ENCODE measurements at regions not wholly inside any gene's neighbourhood (a gene's known extent, or its start where the extent isn't known, plus 50 kb on each side); places are given as distances from the start of the nearest gene placed in this dataset.

GRCh38 chr22:22823131-22823810 lies 64.3 kb upstream of the IGLL5 start:
- no peak for DNase-seq (ENCODE audit: low spot score)

GRCh38 chr22:22824340-22825212 lies 63.0 kb upstream of the IGLL5 start:
- no peak for DNase-seq (ENCODE audit: low spot score)

- DNase-seq (ENCODE audit: low spot score) = no peak
Measured at GRCh38 chr22:22825213-22825593, 62.4 kb upstream of the IGLL5 start.

- DNase-seq (ENCODE audit: low spot score) = no peak
Measured at GRCh38 chr22:22827187-22827939, 60.3 kb upstream of the IGLL5 start.

GRCh38 chr22:22830193-22830592 lies 57.4 kb upstream of the IGLL5 start:
- DNase-seq (ENCODE audit: low spot score) = no peak

- DNase-seq (ENCODE audit: low spot score) = no peak
Measured at GRCh38 chr22:22830957-22831688, 56.5 kb upstream of the IGLL5 start.

GRCh38 chr22:22833059-22833458 lies 54.6 kb upstream of the IGLL5 start:
- no peak for DNase-seq (ENCODE audit: low spot score)

- DNase-seq (ENCODE audit: low spot score) = no peak
Measured at GRCh38 chr22:22833488-22833887, 54.1 kb upstream of the IGLL5 start.

GRCh38 chr22:22834204-22834603 lies 53.4 kb upstream of the IGLL5 start:
- no peak for DNase-seq (ENCODE audit: low spot score)

GRCh38 chr22:22834783-22835182 lies 52.8 kb upstream of the IGLL5 start:
- no peak for DNase-seq (ENCODE audit: low spot score)

GRCh38 chr22:22835242-22835641 lies 52.4 kb upstream of the IGLL5 start:
- DNase-seq (ENCODE audit: low spot score) = no peak

- no peak for DNase-seq (ENCODE audit: low spot score)
Measured at GRCh38 chr22:22835771-22836291, 51.8 kb upstream of the IGLL5 start.

GRCh38 chr22:22836635-22837034 lies 51.0 kb upstream of the IGLL5 start:
- no peak for DNase-seq (ENCODE audit: low spot score)
